T-helper 22 cell (primary cell): ENCODE measurements at regions not wholly inside any gene's neighbourhood (a gene's known extent, or its start where the extent isn't known, plus 50 kb on each side); places are given as distances from the start of the nearest gene placed in this dataset.
A peak's percentile ranks its signal among the peaks of the same experiment; 100 is the strongest.

ENCODE experiments used
- DNase-seq: peaks from one replicate; pipeline ENCODE4 v3.0.0-alpha.2; 2020; ENCODE audit warnings: low read depth

GRCh38 chr16:85293904-85294642 lies 181.8 kb upstream of the CIBAR2 start:
- no peak for DNase-seq

- DNase-seq = no peak
Observed at GRCh38 chr16:85294810-85295508, 182.7 kb upstream of the CIBAR2 start.

- no peak for DNase-seq
Observed at GRCh38 chr16:85296859-85297660, 184.8 kb upstream of the CIBAR2 start.

GRCh38 chr16:85297881-85298280 lies 185.6 kb upstream of the CIBAR2 start:
- no peak for DNase-seq

GRCh38 chr16:85300406-85300968 lies 188.2 kb upstream of the CIBAR2 start:
- DNase-seq = no peak

GRCh38 chr16:85301231-85301630 lies 189.0 kb upstream of the CIBAR2 start:
- DNase-seq = no peak

- DNase-seq = no peak
Observed at GRCh38 chr16:85302018-85302847, 190.0 kb upstream of the CIBAR2 start.

- DNase-seq = no peak
Observed at GRCh38 chr16:85302848-85303353, 190.6 kb upstream of the CIBAR2 start.

GRCh38 chr16:85303354-85303883 lies 191.1 kb upstream of the CIBAR2 start:
- peak; percentile 10 for DNase-seq

GRCh38 chr16:85304337-85304736 lies 192.1 kb upstream of the CIBAR2 start:
- no peak for DNase-seq

GRCh38 chr16:85306071-85306792 lies 194.0 kb upstream of the CIBAR2 start:
- peak; percentile 16 for DNase-seq

GRCh38 chr16:85306793-85307551 lies 194.7 kb upstream of the CIBAR2 start:
- no peak for DNase-seq

GRCh38 chr16:85307552-85308364 lies 195.5 kb upstream of the CIBAR2 start:
- no peak for DNase-seq

- no peak for DNase-seq
Observed at GRCh38 chr16:85308611-85309540, 196.6 kb upstream of the CIBAR2 start.

- DNase-seq = no peak
Observed at GRCh38 chr16:85309656-85310587, 197.7 kb upstream of the CIBAR2 start.

GRCh38 chr16:85310868-85311585 lies 198.8 kb upstream of the CIBAR2 start:
- DNase-seq = no peak
